HG02884 (cell line): ENCODE measurements at regions not wholly inside any gene's neighbourhood (a gene's known extent, or its start where the extent isn't known, plus 50 kb on each side); places are given as distances from the start of the nearest gene placed in this dataset.
"Not testable (repeated sequence)": the region's sequence is repeated elsewhere in the genome, so short reads cannot be mapped to it uniquely, and the experiment has no call there.

Experiments
- ATAC-seq: cut with Tn5 transposase; IDR thresholded peaks from one replicate; pipeline ENCODE4 v1.9.1; 2021; ENCODE audit warnings: mild to moderate bottlenecking, moderate library complexity; ENCODE audit not compliant: unreplicated experiment

- ATAC-seq: no peak
Measured at GRCh38 chr9:129416821-129417539, 203.9 kb downstream of the C9orf50 start.

- ATAC-seq: no peak
Measured at GRCh38 chr9:129415942-129416651, 204.8 kb downstream of the C9orf50 start.

GRCh38 chr9:129414993-129415941, 205.6 kb downstream of the C9orf50 start:
- ATAC-seq: no peak

GRCh38 chr9:129414377-129414992, 206.4 kb downstream of the C9orf50 start:
- no peak for ATAC-seq

GRCh38 chr9:129413537-129414376, 207.1 kb downstream of the C9orf50 start:
- ATAC-seq: peak; percentile 83

- peak; percentile 11 for ATAC-seq
Measured at GRCh38 chr9:129412814-129413536, 207.9 kb downstream of the C9orf50 start.

GRCh38 chr9:129412176-129412813, 208.6 kb downstream of the C9orf50 start:
- ATAC-seq: not testable (repeated sequence)

- ATAC-seq: no peak
Measured at GRCh38 chr9:129411501-129412175, 209.3 kb downstream of the C9orf50 start.

GRCh38 chr9:129410226-129410625, 210.7 kb downstream of the C9orf50 start:
- ATAC-seq: no peak

- no peak for ATAC-seq
Measured at GRCh38 chr9:129408535-129409215, 212.2 kb downstream of the C9orf50 start.

- no peak for ATAC-seq
Measured at GRCh38 chr9:129407905-129408452, 212.9 kb downstream of the C9orf50 start.

GRCh38 chr9:129406278-129407225, 214.3 kb downstream of the C9orf50 start:
- ATAC-seq: no peak

GRCh38 chr9:129405827-129406213, 215.1 kb downstream of the C9orf50 start:
- ATAC-seq: no peak

- no peak for ATAC-seq
Measured at GRCh38 chr9:129405089-129405826, 215.6 kb downstream of the C9orf50 start.

- ATAC-seq: no peak
Measured at GRCh38 chr9:129404621-129405020, 216.3 kb downstream of the C9orf50 start.
